Loucy (cell line): ENCODE measurements at regions not wholly inside any gene's neighbourhood (a gene's known extent, or its start where the extent isn't known, plus 50 kb on each side); places are given as distances from the start of the nearest gene placed in this dataset.

Experiments
- H2AFZ ChIP-seq: fragments of 200-600 bp; sonication (generic); 2 replicates; pipeline ENCODE4 v1.6.0; 2016; ENCODE audit warnings: antibody characterized with exemption, mild to moderate bottlenecking, low read length, moderate library complexity
- H3F3A ChIP-seq: fragments of 200-600 bp; 2 replicates; pipeline ENCODE4 v1.6.0; 2016; ENCODE audit warnings: antibody characterized with exemption, low read depth, mild to moderate bottlenecking
- H3K27me3 ChIP-seq: fragments of 200-600 bp; sonication (generic); 2 replicates; pipeline ENCODE4 v1.6.1; 2014; ENCODE audit warnings: low read length, mild to moderate bottlenecking; ENCODE audit not compliant: insufficient read depth, poor library complexity, severe bottlenecking
- H3K36me3 ChIP-seq: fragments of 200-600 bp; sonication (generic); 2 replicates; pipeline ENCODE4 v1.6.1; 2016; ENCODE audit warnings: low read length; ENCODE audit not compliant: insufficient read depth
- H3K4me1 ChIP-seq: fragments of 200-600 bp; sonication (generic); 2 replicates; pipeline ENCODE4 v1.5.1; 2014; ENCODE audit warnings: low read length, mild to moderate bottlenecking; ENCODE audit not compliant: insufficient read depth, poor library complexity, severe bottlenecking
- H3K4me2 ChIP-seq: fragments of 200-600 bp; sonication (generic); 2 replicates; pipeline ENCODE4 v1.6.0; 2014; ENCODE audit warnings: antibody characterized with exemption, low read length, low read depth, mild to moderate bottlenecking; ENCODE audit not compliant: poor library complexity, severe bottlenecking
- H3K4me3 ChIP-seq: fragments of 200-600 bp; sonication (generic); 2 replicates; pipeline ENCODE4 v1.5.1; 2014; ENCODE audit warnings: low read length, mild to moderate bottlenecking, mixed read lengths; ENCODE audit not compliant: poor library complexity, severe bottlenecking
- H3K79me2 ChIP-seq: fragments of 200-600 bp; sonication (generic); 2 replicates; pipeline ENCODE4 v1.6.1; 2014; ENCODE audit warnings: low read length; ENCODE audit not compliant: insufficient read depth
- H3K9ac ChIP-seq: fragments of 200-600 bp; sonication (generic); 2 replicates; pipeline ENCODE4 v1.6.0; 2014; ENCODE audit warnings: mild to moderate bottlenecking, low read depth, low read length, moderate library complexity; ENCODE audit not compliant: poor library complexity, severe bottlenecking
- H3K9me2 ChIP-seq: fragments of 200-600 bp; sonication (generic); replicated peaks from 2 replicates; pipeline ENCODE4 v1.6.1; 2016; ENCODE audit warnings: low read depth, low read length, mixed read lengths
- H3K9me3 ChIP-seq: fragments of 200-600 bp; sonication (generic); 2 replicates; pipeline ENCODE4 v1.6.1; 2014; ENCODE audit warnings: mild to moderate bottlenecking, antibody characterized with exemption, low read length, low read depth; ENCODE audit not compliant: insufficient read depth
- H4K20me1 ChIP-seq: fragments of 200-600 bp; sonication (generic); 2 replicates; pipeline ENCODE4 v1.6.0; 2014; ENCODE audit warnings: antibody characterized with exemption, low read length, mild to moderate bottlenecking; ENCODE audit not compliant: insufficient read depth, poor library complexity, severe bottlenecking
- EZH2phosphoT487 ChIP-seq: fragments of 200-600 bp; IDR thresholded peaks from 2 replicates; pipeline ENCODE4 v1.6.1; 2018; ENCODE audit warnings: antibody characterized with exemption, mild to moderate bottlenecking, moderate library complexity, borderline replicate concordance
- TF ChIP-seq, protein P1 (sequence below): fragments of 200-600 bp; sonication (generic); conservative IDR thresholded peaks from 2 replicates; pipeline ENCODE4 v1.5.1; 2014; ENCODE audit warnings: mild to moderate bottlenecking, antibody characterized with exemption, low read length

DNA sequence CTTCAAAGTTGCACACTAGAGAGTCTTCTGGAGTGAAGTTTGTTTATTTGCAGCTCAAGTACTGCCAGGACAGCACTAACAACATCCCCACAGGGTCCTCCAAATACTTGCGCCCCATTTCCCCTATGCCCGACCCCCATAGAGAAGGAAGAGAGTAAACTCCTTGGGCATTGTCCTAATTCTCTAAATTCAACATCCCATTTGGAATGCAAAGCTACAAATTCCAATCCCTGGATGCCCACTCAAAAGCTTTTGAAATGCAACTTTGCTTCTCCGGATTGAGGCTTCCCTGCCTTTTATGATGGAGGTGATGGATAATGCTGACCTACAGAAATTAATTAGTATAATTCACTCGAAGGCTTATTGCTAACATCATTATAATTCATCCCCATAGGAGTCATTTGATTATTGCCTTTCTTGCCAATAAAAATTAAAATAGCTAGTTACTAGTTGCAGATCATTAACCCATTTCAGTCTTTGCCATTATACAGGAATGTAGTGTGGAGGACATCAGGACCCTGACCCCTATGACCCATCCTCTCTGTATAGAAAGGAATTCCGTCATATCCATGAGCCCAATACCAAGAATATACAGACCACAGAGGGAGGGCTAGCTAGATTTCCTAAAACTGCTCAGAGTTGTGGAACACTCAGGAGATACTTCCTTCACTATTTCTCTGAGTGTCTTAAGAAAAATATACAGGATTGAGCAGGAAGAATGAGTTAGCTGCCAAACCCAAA, 277.6 kb downstream of the ZNF608 start:
- Histone ChIP-seq H2AFZ (no peak overlapping the region), H4K20me1 (no peaks in the 10 kb centered on the region), H3K36me3 (no peaks in the 10 kb centered on the region), H3K79me2 (no peaks in the 10 kb centered on the region), H3K4me2 (no peak overlapping the region), H3K27me3 (no peaks in the 10 kb centered on the region), H3K9me2 (no peaks in the 10 kb centered on the region), H3K4me3 (no peak overlapping the region), H3K4me1 (no peaks in the 10 kb centered on the region), H3K9me3 (no peaks in the 10 kb centered on the region), H3K9ac (no peak overlapping the region), H3F3A (no peaks in the 10 kb centered on the region)
- TF ChIP-seq, protein P1, sequence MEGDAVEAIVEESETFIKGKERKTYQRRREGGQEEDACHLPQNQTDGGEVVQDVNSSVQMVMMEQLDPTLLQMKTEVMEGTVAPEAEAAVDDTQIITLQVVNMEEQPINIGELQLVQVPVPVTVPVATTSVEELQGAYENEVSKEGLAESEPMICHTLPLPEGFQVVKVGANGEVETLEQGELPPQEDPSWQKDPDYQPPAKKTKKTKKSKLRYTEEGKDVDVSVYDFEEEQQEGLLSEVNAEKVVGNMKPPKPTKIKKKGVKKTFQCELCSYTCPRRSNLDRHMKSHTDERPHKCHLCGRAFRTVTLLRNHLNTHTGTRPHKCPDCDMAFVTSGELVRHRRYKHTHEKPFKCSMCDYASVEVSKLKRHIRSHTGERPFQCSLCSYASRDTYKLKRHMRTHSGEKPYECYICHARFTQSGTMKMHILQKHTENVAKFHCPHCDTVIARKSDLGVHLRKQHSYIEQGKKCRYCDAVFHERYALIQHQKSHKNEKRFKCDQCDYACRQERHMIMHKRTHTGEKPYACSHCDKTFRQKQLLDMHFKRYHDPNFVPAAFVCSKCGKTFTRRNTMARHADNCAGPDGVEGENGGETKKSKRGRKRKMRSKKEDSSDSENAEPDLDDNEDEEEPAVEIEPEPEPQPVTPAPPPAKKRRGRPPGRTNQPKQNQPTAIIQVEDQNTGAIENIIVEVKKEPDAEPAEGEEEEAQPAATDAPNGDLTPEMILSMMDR, result no peak

DNA sequence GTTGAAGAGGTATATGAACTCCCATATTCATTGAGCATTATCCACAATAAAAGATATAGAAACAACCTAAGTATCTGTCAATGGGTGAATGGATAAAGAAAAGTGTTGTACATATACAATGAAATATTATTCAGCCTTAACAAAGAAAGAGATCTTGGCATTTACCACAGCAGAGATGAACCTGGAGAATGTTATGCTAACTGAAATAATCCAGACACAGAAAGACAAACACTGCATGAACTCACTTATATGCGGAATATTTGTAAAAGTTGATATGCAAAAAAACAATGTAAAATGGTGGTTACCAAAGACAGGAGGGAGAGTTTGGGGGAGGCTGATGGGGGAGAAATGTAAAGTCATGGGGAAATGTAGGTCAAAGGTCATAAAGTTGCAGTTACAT, 278.7 kb downstream of the ZNF608 start:
- H3K4me2 ChIP-seq, result no peak overlapping the region
- H3K9me3 ChIP-seq, result no peaks in the 10 kb centered on the region
- no peaks in the 10 kb centered on the region for H3K9me2 ChIP-seq
- TF ChIP-seq, protein P1, result no peak
- no peak for TF ChIP-seq EZH2phosphoT487
- no peaks in the 10 kb centered on the region for H3K27me3 ChIP-seq
- H2AFZ ChIP-seq, result no peak overlapping the region
- H3F3A ChIP-seq, result no peaks in the 10 kb centered on the region
- H3K4me1 ChIP-seq, result no peaks in the 10 kb centered on the region
- no peaks in the 10 kb centered on the region for H4K20me1 ChIP-seq
- H3K36me3 ChIP-seq, result no peaks in the 10 kb centered on the region
- H3K79me2 ChIP-seq, result no peaks in the 10 kb centered on the region
- H3K4me3 ChIP-seq, result no peak overlapping the region
- H3K9ac ChIP-seq, result no peak overlapping the region

DNA sequence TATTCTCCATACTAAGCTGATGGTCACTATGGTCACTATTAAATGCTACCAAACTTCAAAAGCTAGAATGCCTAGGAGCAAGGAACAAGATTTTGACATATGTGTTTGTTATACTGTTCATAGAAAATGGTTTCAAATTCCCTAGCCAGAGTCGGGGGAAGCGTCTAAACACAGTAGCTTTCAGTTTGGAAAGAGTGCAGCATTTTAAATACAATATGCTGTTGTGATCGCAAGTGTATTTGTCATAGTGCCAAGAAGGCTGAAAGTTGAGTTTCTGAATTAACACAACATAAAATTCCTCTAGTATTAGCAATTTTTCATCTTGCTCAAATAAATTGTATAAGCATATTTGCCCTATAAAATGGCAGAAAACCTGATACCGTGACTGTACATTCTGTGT, 280.4 kb downstream of the ZNF608 start:
- H2AFZ ChIP-seq, result no peak overlapping the region
- no peaks in the 10 kb centered on the region for H4K20me1 ChIP-seq
- no peaks in the 10 kb centered on the region for H3K9me2 ChIP-seq
- no peak overlapping the region for H3K9ac ChIP-seq
- no peak overlapping the region for H3K4me2 ChIP-seq
- no peaks in the 10 kb centered on the region for H3K36me3 ChIP-seq
- no peaks in the 10 kb centered on the region for H3K79me2 ChIP-seq
- no peak for TF ChIP-seq EZH2phosphoT487
- TF ChIP-seq, protein P1, result no peak
- H3F3A ChIP-seq, result no peaks in the 10 kb centered on the region
- H3K4me1 ChIP-seq, result no peaks in the 10 kb centered on the region
- no peaks in the 10 kb centered on the region for H3K9me3 ChIP-seq
- H3K4me3 ChIP-seq, result no peak overlapping the region
- H3K27me3 ChIP-seq, result no peaks in the 10 kb centered on the region
